Activated T-cell treated with anti-CD3 and anti-CD28 coated beads, Interleukin-2, amount 50 U/mL, for 4 hours (primary cell): ENCODE measurements at regions not wholly inside any gene's neighbourhood (a gene's known extent, or its start where the extent isn't known, plus 50 kb on each side); places are given as distances from the start of the nearest gene placed in this dataset.

ENCODE experiments used
- ATAC-seq, 2 donors: fragments of 200-7000 bp; cut with Tn5 transposase; one replicate each; pipeline ENCODE4 v1.10.0; 2021
- DNase-seq: peaks from one replicate; pipeline ENCODE4 v3.0.0-alpha.2; 2020
- H3K27me3 Mint-ChIP-seq: one replicate; pipeline ENCODE4 v1.8.0; 2021; ENCODE audit warnings: low read depth, mixed read lengths
- H3K36me3 Mint-ChIP-seq: one replicate; pipeline ENCODE4 v1.8.0; 2022; ENCODE audit warnings: mixed read lengths; ENCODE audit not compliant: insufficient read depth
- H3K4me1 Mint-ChIP-seq: one replicate; pipeline ENCODE4 v1.8.0; 2021; ENCODE audit warnings: low read depth, mixed read lengths
- H3K4me3 Mint-ChIP-seq: one replicate; pipeline ENCODE4 v1.8.0; 2021; ENCODE audit warnings: mild to moderate bottlenecking, moderate library complexity, mixed read lengths
- H3K9me3 Mint-ChIP-seq: one replicate; pipeline ENCODE4 v1.8.0; 2021; ENCODE audit warnings: mixed read lengths

DNA sequence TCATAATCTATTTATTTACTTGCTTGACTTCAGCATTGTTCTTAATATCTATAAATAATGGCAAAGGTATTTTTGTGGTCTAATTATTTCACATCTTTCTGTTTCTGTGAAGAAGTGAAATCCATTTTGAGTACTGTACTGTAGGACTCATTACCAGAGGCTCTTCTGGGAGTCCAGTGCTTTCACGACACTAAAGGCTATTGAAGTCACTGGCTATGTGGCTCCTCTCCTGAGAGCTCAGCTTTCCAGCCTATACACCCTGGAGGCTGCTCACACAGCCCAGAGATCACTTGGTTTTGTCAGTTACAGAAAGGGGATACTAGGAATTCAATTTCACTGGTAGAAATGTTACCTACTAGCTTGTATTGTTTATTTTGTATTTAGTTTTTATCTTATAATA lies 547.3 kb downstream of the TAF11L14 start:
- no peaks in the 10 kb centered on the region for H3K36me3 Mint-ChIP-seq
- H3K4me3 Mint-ChIP-seq = no peak overlapping the region
- H3K9me3 Mint-ChIP-seq = peaks cover 15% of the 10 kb centered on the region
- ATAC-seq (no peak), DNase-seq (no peak)
- no peaks in the 10 kb centered on the region for H3K27me3 Mint-ChIP-seq
- no peaks in the 10 kb centered on the region for H3K4me1 Mint-ChIP-seq

DNA sequence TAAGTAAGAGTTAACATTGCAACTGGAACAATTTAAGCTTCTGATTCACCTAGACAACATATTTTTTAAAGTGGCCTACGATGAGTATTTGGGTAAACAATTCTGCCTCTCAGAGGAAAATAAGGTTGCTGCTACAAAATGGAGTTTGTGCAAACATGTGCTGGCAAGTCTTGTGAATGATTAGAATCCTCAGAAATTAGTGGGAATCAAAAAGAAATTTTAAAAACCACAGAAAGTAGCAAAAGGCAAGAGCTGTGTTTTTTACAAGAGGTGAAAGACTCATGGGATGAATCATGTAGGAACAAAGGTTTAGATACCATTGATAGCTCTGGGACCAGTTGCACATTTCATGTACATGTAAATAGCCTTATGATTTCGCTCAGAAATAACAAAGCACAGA lies 561.6 kb downstream of the TAF11L14 start:
- no peak for DNase-seq
- Mint-ChIP-seq H3K36me3 (no peaks in the 10 kb centered on the region), H3K27me3 (no peaks in the 10 kb centered on the region), H3K4me3 (no peak overlapping the region), H3K9me3 (peaks cover 21% of the 10 kb centered on the region), H3K4me1 (no peaks in the 10 kb centered on the region)
- ATAC-seq = no peak

DNA sequence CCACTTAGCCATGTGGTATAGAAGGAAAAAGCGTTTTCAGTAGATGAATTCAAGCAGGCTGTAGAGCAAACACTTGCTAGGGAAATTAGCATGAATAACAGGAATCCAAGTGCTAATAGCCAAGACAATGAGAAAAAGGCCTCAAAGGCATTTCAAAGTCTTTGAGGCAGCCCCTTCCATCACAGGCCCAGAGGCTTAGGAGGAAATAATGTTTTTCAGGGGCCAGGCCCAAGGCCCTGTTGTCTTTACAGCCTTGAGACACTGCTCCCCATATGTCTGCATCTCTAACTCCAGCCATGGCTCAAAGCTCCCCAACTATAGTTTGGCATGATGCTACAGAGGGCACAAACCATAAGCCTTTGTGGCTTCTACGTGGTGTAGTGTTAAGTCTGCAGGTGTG lies 563.5 kb downstream of the TAF11L14 start:
- Mint-ChIP-seq H3K4me3 (no peak overlapping the region), H3K9me3 (peaks cover 17% of the 10 kb centered on the region), H3K36me3 (no peaks in the 10 kb centered on the region), H3K4me1 (no peaks in the 10 kb centered on the region), H3K27me3 (no peaks in the 10 kb centered on the region)
- DNase-seq (no peak), ATAC-seq (no peak)

DNA sequence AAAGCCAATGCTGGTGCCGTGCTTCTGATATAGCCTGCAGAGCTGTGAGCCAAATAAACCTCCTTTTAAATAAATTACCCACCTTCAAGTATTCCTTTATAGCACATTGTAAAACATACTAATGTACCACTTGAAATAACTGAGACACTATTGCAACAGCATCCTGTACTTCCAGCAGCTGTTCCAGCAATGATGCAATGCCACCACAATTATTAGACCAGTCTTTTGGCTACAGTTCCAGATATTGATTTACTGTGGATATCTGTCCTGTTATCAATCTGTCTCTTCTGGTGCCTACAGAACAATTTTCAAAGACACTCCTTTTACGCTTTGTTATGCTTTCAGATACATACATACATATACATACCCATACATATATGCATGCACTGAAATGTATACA lies 567.9 kb downstream of the TAF11L14 start:
- Mint-ChIP-seq H3K4me3 (no peak overlapping the region), H3K4me1 (no peaks in the 10 kb centered on the region), H3K27me3 (no peaks in the 10 kb centered on the region), H3K36me3 (no peaks in the 10 kb centered on the region), H3K9me3 (peaks cover 5% of the 10 kb centered on the region)
- no peak for DNase-seq
- no peak for ATAC-seq

DNA sequence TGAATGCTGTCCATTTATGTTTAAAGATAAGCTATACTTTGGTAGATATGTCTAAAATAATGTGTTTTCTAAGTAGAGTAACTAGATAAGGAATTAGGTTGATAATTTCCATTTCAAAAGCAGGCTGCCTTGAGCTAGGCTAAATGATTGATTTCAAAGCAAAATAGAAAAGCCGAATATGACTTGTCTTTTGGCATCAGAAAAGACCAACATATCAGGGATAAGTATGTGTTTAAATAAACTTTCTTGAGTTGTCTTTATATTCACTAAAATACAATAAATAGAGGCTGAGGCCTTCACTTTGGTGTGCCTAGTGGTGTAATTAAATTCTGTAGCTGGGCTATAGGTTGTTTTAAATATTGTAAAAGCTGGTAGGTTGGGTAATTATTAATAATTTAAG lies 569.0 kb downstream of the TAF11L14 start:
- Mint-ChIP-seq H3K36me3 (no peaks in the 10 kb centered on the region), H3K27me3 (no peaks in the 10 kb centered on the region), H3K9me3 (no peaks in the 10 kb centered on the region), H3K4me3 (no peak overlapping the region), H3K4me1 (no peaks in the 10 kb centered on the region)
- DNase-seq = no peak
- ATAC-seq = no peak

DNA sequence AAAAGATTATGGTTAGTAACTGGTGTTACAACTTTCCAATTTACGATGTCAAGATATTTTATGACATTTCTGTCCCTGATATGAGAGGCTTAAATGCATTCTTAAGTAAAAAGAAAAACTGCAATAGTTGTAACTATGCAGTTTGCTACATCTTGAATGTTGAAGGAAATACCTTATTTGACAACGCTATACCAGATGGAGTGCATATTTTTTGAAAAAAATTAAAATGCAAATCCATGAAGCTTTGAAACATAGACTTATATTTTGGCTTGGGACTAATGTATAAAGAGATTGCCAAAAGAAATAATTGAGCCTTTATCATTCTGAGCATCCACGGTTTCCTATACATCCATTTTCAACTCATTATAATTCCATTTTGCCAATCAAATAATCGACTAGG lies 579.4 kb downstream of the TAF11L14 start:
- Mint-ChIP-seq H3K9me3 (peaks cover 21% of the 10 kb centered on the region), H3K27me3 (no peaks in the 10 kb centered on the region), H3K4me1 (no peaks in the 10 kb centered on the region), H3K36me3 (no peaks in the 10 kb centered on the region), H3K4me3 (no peak overlapping the region)
- ATAC-seq (no peak), DNase-seq (no peak)

DNA sequence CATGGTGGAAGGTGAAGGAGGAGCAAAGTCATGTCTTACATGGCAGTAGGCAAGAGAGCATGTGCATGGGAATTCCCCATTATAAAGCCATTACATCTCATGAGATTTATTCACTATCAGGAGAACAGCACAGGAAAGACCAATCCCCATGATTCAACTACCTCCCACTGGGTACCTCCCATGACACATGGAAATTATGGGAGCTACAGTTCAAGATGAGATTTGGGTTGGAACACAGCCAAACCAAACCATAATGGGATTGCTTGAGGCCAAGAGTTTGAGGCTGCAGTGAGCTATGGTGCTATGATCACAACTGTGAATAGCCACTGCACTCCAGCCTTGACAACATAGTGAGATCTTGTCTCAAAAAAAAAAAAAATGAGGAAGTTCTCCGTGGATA lies 581.8 kb downstream of the TAF11L14 start:
- Mint-ChIP-seq H3K36me3 (no peaks in the 10 kb centered on the region), H3K4me1 (no peaks in the 10 kb centered on the region), H3K9me3 (peaks cover 31% of the 10 kb centered on the region), H3K4me3 (no peak overlapping the region), H3K27me3 (no peaks in the 10 kb centered on the region)
- ATAC-seq = no peak
- no peak for DNase-seq

DNA sequence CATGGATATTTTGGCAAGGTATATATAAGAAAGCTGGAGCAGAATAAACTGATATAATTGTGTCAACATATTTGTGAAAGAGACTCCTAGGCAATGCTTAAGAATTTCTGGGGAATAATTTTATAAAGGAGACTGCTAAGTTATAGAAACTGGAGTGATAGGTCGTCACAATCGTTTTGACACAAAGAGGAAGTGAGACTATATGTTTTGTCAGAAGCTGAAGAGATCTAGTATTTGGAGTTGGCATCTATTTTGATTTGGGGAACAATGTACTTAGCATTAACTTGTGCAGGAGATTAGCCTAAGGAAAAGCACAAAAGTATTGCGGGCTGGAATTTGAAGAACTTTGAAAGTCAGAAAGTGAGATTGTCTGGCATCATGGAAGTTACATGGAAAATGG lies 582.5 kb downstream of the TAF11L14 start:
- Mint-ChIP-seq H3K4me3 (no peak overlapping the region), H3K9me3 (peaks cover 33% of the 10 kb centered on the region), H3K4me1 (no peaks in the 10 kb centered on the region), H3K27me3 (no peaks in the 10 kb centered on the region), H3K36me3 (no peaks in the 10 kb centered on the region)
- DNase-seq (no peak), ATAC-seq (no peak)

DNA sequence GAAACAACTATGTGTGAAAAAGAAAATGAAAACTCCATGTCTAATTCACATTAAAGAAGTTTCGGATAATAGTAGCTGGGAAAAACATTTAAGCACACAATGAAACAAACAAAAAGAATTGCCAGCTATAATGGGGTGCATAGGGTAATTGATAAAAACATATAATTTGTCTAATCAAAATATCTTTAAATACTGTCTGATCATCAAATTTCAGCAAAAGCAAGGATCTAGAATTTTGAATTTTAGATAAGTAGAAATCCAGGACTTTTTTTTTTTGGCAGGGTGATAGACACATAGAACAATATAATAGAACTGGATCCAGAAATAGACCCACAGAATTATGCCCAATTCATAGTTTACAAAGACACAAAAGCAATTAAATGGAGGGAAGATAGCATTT lies 585.0 kb downstream of the TAF11L14 start:
- DNase-seq (no peak), ATAC-seq (no peak)
- Mint-ChIP-seq H3K4me3 (no peak overlapping the region), H3K27me3 (no peaks in the 10 kb centered on the region), H3K9me3 (peaks cover 35% of the 10 kb centered on the region), H3K4me1 (no peaks in the 10 kb centered on the region), H3K36me3 (no peaks in the 10 kb centered on the region)

DNA sequence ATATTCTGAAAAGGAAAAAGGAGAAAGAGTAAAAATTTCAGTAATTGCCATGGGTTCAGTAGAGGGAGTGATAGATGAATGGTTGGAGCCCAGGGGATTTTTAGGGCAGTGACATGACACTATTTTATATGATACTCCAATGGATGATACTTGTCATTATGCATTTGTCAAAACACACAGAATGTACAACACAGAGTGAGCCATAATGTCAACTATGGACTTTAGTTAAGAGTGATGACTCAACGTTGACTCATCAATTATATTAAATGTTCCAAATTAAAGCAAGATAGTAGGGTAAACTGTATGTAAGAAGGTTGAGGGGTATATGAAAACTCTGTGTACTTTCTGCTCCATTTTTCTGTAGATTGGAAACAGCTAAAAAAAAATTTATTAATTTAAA lies 586.4 kb downstream of the TAF11L14 start:
- ATAC-seq (no peak), DNase-seq (no peak)
- Mint-ChIP-seq H3K36me3 (no peaks in the 10 kb centered on the region), H3K27me3 (no peaks in the 10 kb centered on the region), H3K4me3 (no peak overlapping the region), H3K4me1 (no peaks in the 10 kb centered on the region), H3K9me3 (peaks cover 34% of the 10 kb centered on the region)

DNA sequence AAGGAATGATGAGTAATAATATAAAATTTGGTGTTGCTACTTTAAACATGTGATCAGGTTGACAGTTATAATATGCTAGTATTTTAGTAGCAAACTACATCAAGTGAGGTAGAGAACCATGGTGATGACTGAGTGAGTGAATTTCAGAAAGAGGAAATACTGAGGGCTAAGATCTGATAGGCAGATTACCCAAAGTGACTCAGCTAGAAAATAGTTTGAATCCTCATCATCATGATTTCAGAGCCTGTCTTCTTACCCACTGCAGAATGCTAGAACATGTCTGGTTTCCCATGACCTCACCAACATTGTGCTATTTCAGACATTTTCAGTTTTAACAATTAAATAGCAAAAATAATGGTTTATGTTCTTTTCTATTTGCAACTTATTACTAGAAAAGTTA lies 602.1 kb downstream of the TAF11L14 start:
- ATAC-seq (no peak), DNase-seq (no peak)
- no peaks in the 10 kb centered on the region for H3K36me3 Mint-ChIP-seq
- peaks cover 7% of the 10 kb centered on the region for H3K9me3 Mint-ChIP-seq
- no peak overlapping the region for H3K4me3 Mint-ChIP-seq
- no peaks in the 10 kb centered on the region for H3K4me1 Mint-ChIP-seq
- H3K27me3 Mint-ChIP-seq = no peaks in the 10 kb centered on the region

DNA sequence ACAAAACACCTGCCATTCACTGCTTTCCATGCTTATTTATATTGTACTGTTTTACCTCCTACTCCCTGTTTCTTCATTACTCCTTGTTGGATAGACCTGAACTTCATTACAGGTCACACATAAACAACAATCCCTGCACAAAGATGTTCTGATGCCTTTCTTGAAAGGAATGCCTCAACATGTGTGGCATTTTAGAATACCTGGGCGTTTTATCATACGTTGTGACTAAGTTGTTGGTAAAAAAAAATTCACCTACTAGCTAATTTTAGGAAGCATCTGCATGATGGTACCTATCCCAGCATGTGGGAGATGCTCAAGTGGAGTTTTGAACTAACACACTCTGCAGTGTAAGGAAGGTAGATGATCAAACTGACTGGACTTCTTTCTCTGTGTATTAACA lies 604.1 kb downstream of the TAF11L14 start:
- H3K27me3 Mint-ChIP-seq = no peaks in the 10 kb centered on the region
- DNase-seq (no peak), ATAC-seq (no peak)
- no peaks in the 10 kb centered on the region for H3K4me1 Mint-ChIP-seq
- no peaks in the 10 kb centered on the region for H3K36me3 Mint-ChIP-seq
- H3K4me3 Mint-ChIP-seq = no peak overlapping the region
- H3K9me3 Mint-ChIP-seq = peaks cover 7% of the 10 kb centered on the region

DNA sequence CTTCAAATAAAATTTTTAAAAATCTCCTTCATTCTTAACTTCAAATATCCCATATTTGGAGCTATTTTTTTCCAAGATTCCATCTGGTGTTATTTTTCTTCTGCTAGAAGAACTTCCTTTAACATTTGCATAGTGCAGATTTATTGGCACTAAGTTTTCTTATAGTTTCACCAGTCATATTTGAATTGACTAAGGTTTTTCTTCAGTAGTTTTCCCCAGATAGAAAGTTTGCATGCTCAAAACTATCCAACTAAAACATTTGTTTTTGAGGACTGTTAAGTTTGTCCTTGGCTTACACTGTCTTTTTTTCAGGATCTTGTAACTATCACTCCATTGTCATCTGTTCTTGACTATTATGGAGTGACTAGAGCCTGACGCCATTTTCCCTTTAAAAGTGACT lies 606.7 kb downstream of the TAF11L14 start:
- Mint-ChIP-seq H3K9me3 (peaks cover 7% of the 10 kb centered on the region), H3K36me3 (no peaks in the 10 kb centered on the region), H3K4me1 (no peaks in the 10 kb centered on the region), H3K4me3 (no peak overlapping the region), H3K27me3 (no peaks in the 10 kb centered on the region)
- no peak for ATAC-seq
- DNase-seq = no peak

DNA sequence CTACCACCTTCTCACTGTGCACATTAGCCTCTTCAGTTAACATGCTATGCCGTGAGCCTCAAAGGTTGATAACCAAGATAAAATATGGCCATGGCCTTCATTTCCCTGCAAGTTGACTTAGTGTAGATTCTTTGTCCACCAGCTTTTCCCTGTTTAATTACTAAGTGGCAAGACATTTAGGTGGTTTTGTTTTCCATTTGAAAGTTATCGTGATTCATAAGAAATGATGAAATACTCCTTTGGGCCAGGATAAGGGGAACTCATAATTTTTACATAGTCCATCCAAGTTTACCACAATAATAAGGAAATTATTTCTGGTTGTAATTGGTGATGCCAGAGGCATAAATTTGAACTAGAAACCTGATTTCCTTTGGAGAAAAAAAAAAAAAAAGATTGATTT lies 609.6 kb downstream of the TAF11L14 start:
- Mint-ChIP-seq H3K9me3 (peaks cover 5% of the 10 kb centered on the region), H3K36me3 (no peaks in the 10 kb centered on the region), H3K4me1 (no peaks in the 10 kb centered on the region), H3K4me3 (no peak overlapping the region), H3K27me3 (no peaks in the 10 kb centered on the region)
- DNase-seq (no peak), ATAC-seq (no peak)

DNA sequence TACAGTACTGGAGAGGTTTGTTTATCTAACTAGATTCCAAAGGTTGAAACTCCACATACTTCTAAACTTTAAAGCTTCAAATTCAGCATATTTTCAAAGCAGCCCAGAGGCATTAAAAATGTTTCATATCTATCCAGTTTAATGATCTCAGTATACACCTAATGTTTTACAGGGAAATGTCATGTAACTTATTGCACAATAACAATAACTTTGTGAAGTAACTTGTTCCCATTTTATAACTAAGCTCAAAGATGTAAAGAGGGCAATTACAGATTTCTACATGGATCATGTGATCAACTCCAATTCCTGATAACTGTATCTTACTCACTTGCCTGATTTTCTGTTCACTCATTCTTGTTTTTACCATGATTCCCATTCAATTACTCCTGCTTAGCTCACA lies 610.0 kb downstream of the TAF11L14 start:
- no peak overlapping the region for H3K4me3 Mint-ChIP-seq
- peaks cover 5% of the 10 kb centered on the region for H3K9me3 Mint-ChIP-seq
- H3K4me1 Mint-ChIP-seq = no peaks in the 10 kb centered on the region
- H3K36me3 Mint-ChIP-seq = no peaks in the 10 kb centered on the region
- DNase-seq = no peak
- ATAC-seq = no peak
- H3K27me3 Mint-ChIP-seq = no peaks in the 10 kb centered on the region

DNA sequence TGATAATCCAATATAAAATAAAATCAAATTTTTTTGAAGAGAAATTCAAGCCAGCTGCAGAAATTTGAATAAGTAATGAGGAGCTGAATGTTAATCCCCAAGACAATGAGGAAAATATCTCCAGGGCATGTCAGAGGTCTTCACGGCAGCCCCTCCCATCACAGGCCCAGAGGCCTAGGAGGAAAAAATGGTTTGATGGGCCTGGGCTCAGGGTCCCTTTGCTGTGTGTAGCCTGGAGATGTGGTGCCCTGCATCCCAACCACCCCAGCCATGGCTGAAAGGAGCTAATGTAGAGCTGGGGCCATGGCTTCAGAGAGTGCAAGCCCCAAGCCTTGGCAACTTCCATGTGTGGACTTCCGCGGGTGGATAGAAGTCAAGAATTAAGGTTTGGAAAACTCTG lies 618.3 kb downstream of the TAF11L14 start:
- H3K27me3 Mint-ChIP-seq = no peaks in the 10 kb centered on the region
- H3K9me3 Mint-ChIP-seq = peaks cover 33% of the 10 kb centered on the region
- ATAC-seq = no peak
- no peak overlapping the region for H3K4me3 Mint-ChIP-seq
- H3K4me1 Mint-ChIP-seq = no peaks in the 10 kb centered on the region
- no peak for DNase-seq
- no peaks in the 10 kb centered on the region for H3K36me3 Mint-ChIP-seq
